HEK293 (cell line): ENCODE measurements at regions not wholly inside any gene's neighbourhood (a gene's known extent, or its start where the extent isn't known, plus 50 kb on each side); places are given as distances from the start of the nearest gene placed in this dataset.

Experiments
- HOXA7 ChIP-seq: sonication (generic); formaldehyde crosslinking; IDR thresholded peaks from 2 replicates; pipeline ENCODE4 v1.8.1; 2022; ENCODE audit warnings: missing genetic modification reagents, borderline replicate concordance
- ZBTB7A ChIP-seq: fragments of 450-650 bp; formaldehyde crosslinking; IDR thresholded peaks from 2 replicates; pipeline ENCODE4 v1.5.1; 2016; ENCODE audit warnings: low read depth, missing biosample characterization, missing genetic modification characterization
- ZNF10 ChIP-seq: fragments of 450-650 bp; formaldehyde crosslinking; IDR thresholded peaks from 2 replicates; pipeline ENCODE4 v1.5.1; 2017; ENCODE audit warnings: missing biosample characterization, missing genetic modification characterization
- ZNF211 ChIP-seq: fragments of 450-650 bp; formaldehyde crosslinking; IDR thresholded peaks from 2 replicates; pipeline ENCODE4 v1.5.1; 2016; ENCODE audit warnings: low read depth, missing biosample characterization, missing genetic modification characterization
- ZNF23 ChIP-seq: fragments of 450-650 bp; formaldehyde crosslinking; IDR thresholded peaks from 2 replicates; pipeline ENCODE4 v1.5.1; 2016; ENCODE audit warnings: missing biosample characterization, missing genetic modification characterization, borderline replicate concordance
- ZNF623 ChIP-seq: fragments of 450-650 bp; formaldehyde crosslinking; IDR thresholded peaks from 2 replicates; pipeline ENCODE4 v1.5.1; 2016; ENCODE audit warnings: missing biosample characterization, missing genetic modification characterization
- ZNF670 ChIP-seq: fragments of 450-650 bp; formaldehyde crosslinking; IDR thresholded peaks from 2 replicates; pipeline ENCODE4 v1.5.1; 2016; ENCODE audit warnings: missing biosample characterization, missing genetic modification characterization, low read depth
- ZNF776 ChIP-seq: fragments of 450-650 bp; formaldehyde crosslinking; IDR thresholded peaks from 2 replicates; pipeline ENCODE4 v1.5.0; 2017; ENCODE audit warnings: missing biosample characterization, missing genetic modification characterization, borderline replicate concordance
- TF ChIP-seq, protein P1 (sequence below): fragments of 450-650 bp; formaldehyde crosslinking; IDR thresholded peaks from 2 replicates; pipeline ENCODE4 v1.5.1; 2016; ENCODE audit warnings: missing biosample characterization, missing genetic modification characterization
- TF ChIP-seq, protein P2 (sequence below): fragments of 450-650 bp; formaldehyde crosslinking; IDR thresholded peaks from 2 replicates; pipeline ENCODE4 v1.5.1; 2016; ENCODE audit warnings: missing biosample characterization, missing genetic modification characterization
- TF ChIP-seq, protein P3 (sequence below): fragments of 450-650 bp; formaldehyde crosslinking; conservative IDR thresholded peaks from 2 replicates; pipeline ENCODE4 v1.5.1; 2016; ENCODE audit warnings: low read depth, missing biosample characterization, missing genetic modification characterization
- TF ChIP-seq, protein P4 (sequence below): fragments of 450-650 bp; formaldehyde crosslinking; IDR thresholded peaks from 2 replicates; pipeline ENCODE4 v1.5.1; 2016; ENCODE audit warnings: missing biosample characterization, missing genetic modification characterization
- TF ChIP-seq, protein P5 (sequence below): fragments of 450-650 bp; formaldehyde crosslinking; IDR thresholded peaks from 2 replicates; pipeline ENCODE4 v1.5.1; 2016; ENCODE audit warnings: missing biosample characterization, missing genetic modification characterization
- TF ChIP-seq, protein P6 (sequence below): fragments of 450-650 bp; formaldehyde crosslinking; IDR thresholded peaks from 2 replicates; pipeline ENCODE4; 2016; ENCODE audit warnings: missing biosample characterization, missing genetic modification characterization

DNA sequence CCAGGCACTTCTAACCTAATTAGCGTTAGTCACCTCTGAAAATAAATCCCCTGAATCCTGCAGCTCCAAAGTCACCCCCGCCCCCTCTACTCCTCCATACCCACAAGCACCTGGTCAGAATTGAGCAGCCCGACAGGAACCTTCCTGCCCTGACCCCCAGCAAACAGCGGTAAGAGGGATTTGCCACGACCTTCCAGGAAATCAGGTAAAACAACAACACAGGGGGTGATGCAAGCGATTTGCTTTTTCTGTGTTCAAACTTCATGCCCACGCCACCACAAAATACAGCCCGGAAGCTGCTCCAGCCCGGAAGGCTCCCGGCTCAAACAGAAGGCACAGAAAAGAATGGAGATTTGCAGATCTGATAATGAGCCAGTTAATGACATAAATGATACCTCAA lies 367.1 kb downstream of the GPD2 start:
- TF ChIP-seq ZNF623, result no peak
- no peak for TF ChIP-seq ZNF670
- TF ChIP-seq, protein P1, sequence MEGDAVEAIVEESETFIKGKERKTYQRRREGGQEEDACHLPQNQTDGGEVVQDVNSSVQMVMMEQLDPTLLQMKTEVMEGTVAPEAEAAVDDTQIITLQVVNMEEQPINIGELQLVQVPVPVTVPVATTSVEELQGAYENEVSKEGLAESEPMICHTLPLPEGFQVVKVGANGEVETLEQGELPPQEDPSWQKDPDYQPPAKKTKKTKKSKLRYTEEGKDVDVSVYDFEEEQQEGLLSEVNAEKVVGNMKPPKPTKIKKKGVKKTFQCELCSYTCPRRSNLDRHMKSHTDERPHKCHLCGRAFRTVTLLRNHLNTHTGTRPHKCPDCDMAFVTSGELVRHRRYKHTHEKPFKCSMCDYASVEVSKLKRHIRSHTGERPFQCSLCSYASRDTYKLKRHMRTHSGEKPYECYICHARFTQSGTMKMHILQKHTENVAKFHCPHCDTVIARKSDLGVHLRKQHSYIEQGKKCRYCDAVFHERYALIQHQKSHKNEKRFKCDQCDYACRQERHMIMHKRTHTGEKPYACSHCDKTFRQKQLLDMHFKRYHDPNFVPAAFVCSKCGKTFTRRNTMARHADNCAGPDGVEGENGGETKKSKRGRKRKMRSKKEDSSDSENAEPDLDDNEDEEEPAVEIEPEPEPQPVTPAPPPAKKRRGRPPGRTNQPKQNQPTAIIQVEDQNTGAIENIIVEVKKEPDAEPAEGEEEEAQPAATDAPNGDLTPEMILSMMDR (tag by site-specific recombination), result no peak
- no peak for TF ChIP-seq HOXA7 (CRISPR knock-in tag)
- no peak for TF ChIP-seq ZBTB7A (tag by site-specific recombination)
- TF ChIP-seq, protein P2, sequence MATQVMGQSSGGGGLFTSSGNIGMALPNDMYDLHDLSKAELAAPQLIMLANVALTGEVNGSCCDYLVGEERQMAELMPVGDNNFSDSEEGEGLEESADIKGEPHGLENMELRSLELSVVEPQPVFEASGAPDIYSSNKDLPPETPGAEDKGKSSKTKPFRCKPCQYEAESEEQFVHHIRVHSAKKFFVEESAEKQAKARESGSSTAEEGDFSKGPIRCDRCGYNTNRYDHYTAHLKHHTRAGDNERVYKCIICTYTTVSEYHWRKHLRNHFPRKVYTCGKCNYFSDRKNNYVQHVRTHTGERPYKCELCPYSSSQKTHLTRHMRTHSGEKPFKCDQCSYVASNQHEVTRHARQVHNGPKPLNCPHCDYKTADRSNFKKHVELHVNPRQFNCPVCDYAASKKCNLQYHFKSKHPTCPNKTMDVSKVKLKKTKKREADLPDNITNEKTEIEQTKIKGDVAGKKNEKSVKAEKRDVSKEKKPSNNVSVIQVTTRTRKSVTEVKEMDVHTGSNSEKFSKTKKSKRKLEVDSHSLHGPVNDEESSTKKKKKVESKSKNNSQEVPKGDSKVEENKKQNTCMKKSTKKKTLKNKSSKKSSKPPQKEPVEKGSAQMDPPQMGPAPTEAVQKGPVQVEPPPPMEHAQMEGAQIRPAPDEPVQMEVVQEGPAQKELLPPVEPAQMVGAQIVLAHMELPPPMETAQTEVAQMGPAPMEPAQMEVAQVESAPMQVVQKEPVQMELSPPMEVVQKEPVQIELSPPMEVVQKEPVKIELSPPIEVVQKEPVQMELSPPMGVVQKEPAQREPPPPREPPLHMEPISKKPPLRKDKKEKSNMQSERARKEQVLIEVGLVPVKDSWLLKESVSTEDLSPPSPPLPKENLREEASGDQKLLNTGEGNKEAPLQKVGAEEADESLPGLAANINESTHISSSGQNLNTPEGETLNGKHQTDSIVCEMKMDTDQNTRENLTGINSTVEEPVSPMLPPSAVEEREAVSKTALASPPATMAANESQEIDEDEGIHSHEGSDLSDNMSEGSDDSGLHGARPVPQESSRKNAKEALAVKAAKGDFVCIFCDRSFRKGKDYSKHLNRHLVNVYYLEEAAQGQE (tag by site-specific recombination), result no peak
- TF ChIP-seq ZNF211 (tag by site-specific recombination), result no peak
- no peak for TF ChIP-seq ZNF23
- TF ChIP-seq, protein P3, sequence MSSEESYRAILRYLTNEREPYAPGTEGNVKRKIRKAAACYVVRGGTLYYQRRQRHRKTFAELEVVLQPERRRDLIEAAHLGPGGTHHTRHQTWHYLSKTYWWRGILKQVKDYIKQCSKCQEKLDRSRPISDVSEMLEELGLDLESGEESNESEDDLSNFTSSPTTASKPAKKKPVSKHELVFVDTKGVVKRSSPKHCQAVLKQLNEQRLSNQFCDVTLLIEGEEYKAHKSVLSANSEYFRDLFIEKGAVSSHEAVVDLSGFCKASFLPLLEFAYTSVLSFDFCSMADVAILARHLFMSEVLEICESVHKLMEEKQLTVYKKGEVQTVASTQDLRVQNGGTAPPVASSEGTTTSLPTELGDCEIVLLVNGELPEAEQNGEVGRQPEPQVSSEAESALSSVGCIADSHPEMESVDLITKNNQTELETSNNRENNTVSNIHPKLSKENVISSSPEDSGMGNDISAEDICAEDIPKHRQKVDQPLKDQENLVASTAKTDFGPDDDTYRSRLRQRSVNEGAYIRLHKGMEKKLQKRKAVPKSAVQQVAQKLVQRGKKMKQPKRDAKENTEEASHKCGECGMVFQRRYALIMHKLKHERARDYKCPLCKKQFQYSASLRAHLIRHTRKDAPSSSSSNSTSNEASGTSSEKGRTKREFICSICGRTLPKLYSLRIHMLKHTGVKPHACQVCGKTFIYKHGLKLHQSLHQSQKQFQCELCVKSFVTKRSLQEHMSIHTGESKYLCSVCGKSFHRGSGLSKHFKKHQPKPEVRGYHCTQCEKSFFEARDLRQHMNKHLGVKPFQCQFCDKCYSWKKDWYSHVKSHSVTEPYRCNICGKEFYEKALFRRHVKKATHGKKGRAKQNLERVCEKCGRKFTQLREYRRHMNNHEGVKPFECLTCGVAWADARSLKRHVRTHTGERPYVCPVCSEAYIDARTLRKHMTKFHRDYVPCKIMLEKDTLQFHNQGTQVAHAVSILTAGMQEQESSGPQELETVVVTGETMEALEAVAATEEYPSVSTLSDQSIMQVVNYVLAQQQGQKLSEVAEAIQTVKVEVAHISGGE (tag by site-specific recombination), result 0 out of 2 replicates have a peak, but pooled peaks have one; percentile 45
- TF ChIP-seq, protein P4, sequence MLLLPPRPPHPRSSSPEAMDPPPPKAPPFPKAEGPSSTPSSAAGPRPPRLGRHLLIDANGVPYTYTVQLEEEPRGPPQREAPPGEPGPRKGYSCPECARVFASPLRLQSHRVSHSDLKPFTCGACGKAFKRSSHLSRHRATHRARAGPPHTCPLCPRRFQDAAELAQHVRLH (tag by site-specific recombination), result no peak
- no peak for TF ChIP-seq ZNF10 (tag by site-specific recombination)
- TF ChIP-seq, protein P5, sequence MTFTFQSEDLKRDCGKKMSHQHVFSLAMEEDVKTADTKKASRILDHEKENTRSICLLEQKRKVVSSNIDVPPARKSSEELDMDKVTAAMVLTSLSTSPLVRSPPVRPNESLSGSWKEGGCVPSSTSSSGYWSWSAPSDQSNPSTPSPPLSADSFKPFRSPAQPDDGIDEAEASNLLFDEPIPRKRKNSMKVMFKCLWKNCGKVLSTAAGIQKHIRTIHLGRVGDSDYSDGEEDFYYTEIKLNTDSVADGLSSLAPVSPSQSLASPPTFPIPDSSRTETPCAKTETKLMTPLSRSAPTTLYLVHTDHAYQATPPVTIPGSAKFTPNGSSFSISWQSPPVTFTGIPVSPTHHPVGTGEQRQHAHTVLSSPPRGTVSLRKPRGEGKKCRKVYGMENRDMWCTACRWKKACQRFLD (tag by site-specific recombination), result no peak
- no peak for TF ChIP-seq ZNF776
- TF ChIP-seq, protein P6, sequence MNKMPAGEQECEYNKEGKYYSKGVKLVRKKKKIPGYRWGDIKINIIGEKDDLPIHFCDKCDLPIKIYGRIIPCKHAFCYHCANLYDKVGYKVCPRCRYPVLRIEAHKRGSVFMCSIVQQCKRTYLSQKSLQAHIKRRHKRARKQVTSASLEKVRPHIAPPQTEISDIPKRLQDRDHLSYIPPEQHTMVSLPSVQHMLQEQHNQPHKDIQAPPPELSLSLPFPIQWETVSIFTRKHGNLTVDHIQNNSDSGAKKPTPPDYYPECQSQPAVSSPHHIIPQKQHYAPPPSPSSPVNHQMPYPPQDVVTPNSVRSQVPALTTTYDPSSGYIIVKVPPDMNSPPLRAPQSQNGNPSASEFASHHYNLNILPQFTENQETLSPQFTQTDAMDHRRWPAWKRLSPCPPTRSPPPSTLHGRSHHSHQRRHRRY (tag by site-specific recombination), result no peak
